ENCODE measurements at regions not wholly inside any gene's neighbourhood (a gene's known extent, or its start where the extent isn't known, plus 50 kb on each side); places are given as distances from the start of the nearest gene placed in this dataset.

- Histone ChIP-seq H3K27me3 (ENCODE audit: control insufficient read depth, low read length) (no peaks in the 10 kb centered on the region), H3K4me1 (ENCODE audit: control insufficient read depth, low read length) (no peaks in the 10 kb centered on the region), H3K27ac (ENCODE audit: low read depth, low read length) (no peak overlapping the region), H3K36me3 (ENCODE audit: control insufficient read depth, low read length) (no peaks in the 10 kb centered on the region), H3K79me2 (ENCODE audit: control insufficient read depth, low read length) (no peaks in the 10 kb centered on the region), H3F3A (ENCODE audit: control insufficient read depth, insufficient read depth) (no peaks in the 10 kb centered on the region), H3K4me3 (ENCODE audit: low read length) (no peak overlapping the region), H4K20me1 (ENCODE audit: control insufficient read depth, insufficient read depth, low read depth, low read length) (no peaks in the 10 kb centered on the region), H3K9me2 (replicated peaks; ENCODE audit: control insufficient read depth, low read length) (no peaks in the 10 kb centered on the region), H3K9me3 (ENCODE audit: control insufficient read depth, insufficient read depth, low read length) (no peaks in the 10 kb centered on the region), H3K4me2 (ENCODE audit: low read length) (no peak overlapping the region)
- no peak for TF ChIP-seq EZH2phosphoT487 (IDR thresholded peaks at IDR 0.05; ENCODE audit: borderline replicate concordance, low read length)
- no peak for TF ChIP-seq CTCF (IDR thresholded peaks at IDR 0.05; ENCODE audit: low read depth, low read length, poor library complexity, severe bottlenecking)
Measured at GRCh38 chr20:6680441-6680840, 87.0 kb upstream of the BMP2 start.

GRCh38 chr20:6679086-6679485, 88.4 kb upstream of the BMP2 start:
- no peaks in the 10 kb centered on the region for H3F3A ChIP-seq (ENCODE audit: control insufficient read depth, insufficient read depth)
- H3K9me2 ChIP-seq (replicated peaks; ENCODE audit: control insufficient read depth, low read length) = no peaks in the 10 kb centered on the region
- no peak overlapping the region for H3K27ac ChIP-seq (ENCODE audit: low read depth, low read length)
- H3K4me2 ChIP-seq (ENCODE audit: low read length) = no peak overlapping the region
- no peaks in the 10 kb centered on the region for H3K4me1 ChIP-seq (ENCODE audit: control insufficient read depth, low read length)
- H3K9me3 ChIP-seq (ENCODE audit: control insufficient read depth, insufficient read depth, low read length) = no peaks in the 10 kb centered on the region
- H3K79me2 ChIP-seq (ENCODE audit: control insufficient read depth, low read length) = no peaks in the 10 kb centered on the region
- H3K27me3 ChIP-seq (ENCODE audit: control insufficient read depth, low read length) = no peaks in the 10 kb centered on the region
- H3K36me3 ChIP-seq (ENCODE audit: control insufficient read depth, low read length) = no peaks in the 10 kb centered on the region
- TF ChIP-seq CTCF (IDR thresholded peaks at IDR 0.05; ENCODE audit: low read depth, low read length, poor library complexity, severe bottlenecking) = no peak
- no peak for TF ChIP-seq EZH2phosphoT487 (IDR thresholded peaks at IDR 0.05; ENCODE audit: borderline replicate concordance, low read length)
- H3K4me3 ChIP-seq (ENCODE audit: low read length) = no peak overlapping the region
- H4K20me1 ChIP-seq (ENCODE audit: control insufficient read depth, insufficient read depth, low read depth, low read length) = no peaks in the 10 kb centered on the region

GRCh38 chr20:6678101-6678500, 89.4 kb upstream of the BMP2 start:
- Histone ChIP-seq H3K36me3 (ENCODE audit: control insufficient read depth, low read length) (no peaks in the 10 kb centered on the region), H3K4me1 (ENCODE audit: control insufficient read depth, low read length) (no peaks in the 10 kb centered on the region), H4K20me1 (ENCODE audit: control insufficient read depth, insufficient read depth, low read depth, low read length) (no peaks in the 10 kb centered on the region), H3K4me3 (ENCODE audit: low read length) (no peak overlapping the region), H3K9me3 (ENCODE audit: control insufficient read depth, insufficient read depth, low read length) (no peaks in the 10 kb centered on the region), H3K27ac (ENCODE audit: low read depth, low read length) (no peak overlapping the region), H3F3A (ENCODE audit: control insufficient read depth, insufficient read depth) (no peaks in the 10 kb centered on the region), H3K27me3 (ENCODE audit: control insufficient read depth, low read length) (no peaks in the 10 kb centered on the region), H3K4me2 (ENCODE audit: low read length) (no peak overlapping the region), H3K9me2 (replicated peaks; ENCODE audit: control insufficient read depth, low read length) (no peaks in the 10 kb centered on the region), H3K79me2 (ENCODE audit: control insufficient read depth, low read length) (no peaks in the 10 kb centered on the region)
- TF ChIP-seq EZH2phosphoT487 (IDR thresholded peaks at IDR 0.05; ENCODE audit: borderline replicate concordance, low read length) = no peak
- no peak for TF ChIP-seq CTCF (IDR thresholded peaks at IDR 0.05; ENCODE audit: low read depth, low read length, poor library complexity, severe bottlenecking)

GRCh38 chr20:6674831-6675230, 92.7 kb upstream of the BMP2 start:
- H4K20me1 ChIP-seq (ENCODE audit: control insufficient read depth, insufficient read depth, low read depth, low read length) = no peaks in the 10 kb centered on the region
- no peaks in the 10 kb centered on the region for H3F3A ChIP-seq (ENCODE audit: control insufficient read depth, insufficient read depth)
- no peak overlapping the region for H3K27ac ChIP-seq (ENCODE audit: low read depth, low read length)
- no peaks in the 10 kb centered on the region for H3K9me3 ChIP-seq (ENCODE audit: control insufficient read depth, insufficient read depth, low read length)
- no peaks in the 10 kb centered on the region for H3K27me3 ChIP-seq (ENCODE audit: control insufficient read depth, low read length)
- H3K36me3 ChIP-seq (ENCODE audit: control insufficient read depth, low read length) = no peaks in the 10 kb centered on the region
- H3K4me3 ChIP-seq (ENCODE audit: low read length) = no peak overlapping the region
- H3K4me1 ChIP-seq (ENCODE audit: control insufficient read depth, low read length) = no peaks in the 10 kb centered on the region
- no peaks in the 10 kb centered on the region for H3K79me2 ChIP-seq (ENCODE audit: control insufficient read depth, low read length)
- no peaks in the 10 kb centered on the region for H3K9me2 ChIP-seq (replicated peaks; ENCODE audit: control insufficient read depth, low read length)
- no peak overlapping the region for H3K4me2 ChIP-seq (ENCODE audit: low read length)
- TF ChIP-seq EZH2phosphoT487 (IDR thresholded peaks at IDR 0.05; ENCODE audit: borderline replicate concordance, low read length) (no peak), CTCF (IDR thresholded peaks at IDR 0.05; ENCODE audit: low read depth, low read length, poor library complexity, severe bottlenecking) (no peak)
